GM12891 (cell line): ENCODE measurements at regions not wholly inside any gene's neighbourhood (a gene's known extent, or its start where the extent isn't known, plus 50 kb on each side); places are given as distances from the start of the nearest gene placed in this dataset.
"Not testable (repeated sequence)": the region's sequence is repeated elsewhere in the genome, so short reads cannot be mapped to it uniquely, and the experiment has no call there.

Source experiments
- DNase-seq: peaks from one replicate; pipeline ENCODE4 v3.0.0; 2011; ENCODE audit warnings: low spot score; ENCODE audit not compliant: insufficient read length
- FAIRE-seq: peaks from 2 replicates; lab custom pipeline; 2011; peaks lifted over from hg19 to GRCh38; lab: Jason Lieb, UNC
- PAX5 ChIP-seq: IDR thresholded peaks from 2 replicates; pipeline ENCODE4 v1.6.1; 2011; ENCODE audit warnings: low read length, moderate library complexity, mild to moderate bottlenecking; ENCODE audit not compliant: insufficient read depth, severe bottlenecking
- POLR2A ChIP-seq: IDR thresholded peaks from 2 replicates; pipeline ENCODE4 v1.6.1; 2011; ENCODE audit warnings: low read depth, low read length, control low read depth
- POLR2AphosphoS5 ChIP-seq: IDR thresholded peaks from 2 replicates; pipeline ENCODE4 v1.6.1; 2011; ENCODE audit warnings: low read depth, low read length, control low read depth
- POU2F2 ChIP-seq: IDR thresholded peaks from 2 replicates; pipeline ENCODE4 v1.6.1; 2011; ENCODE audit warnings: low read depth, mild to moderate bottlenecking, control low read depth, low read length, moderate library complexity
- SPI1 ChIP-seq: IDR thresholded peaks from 2 replicates; pipeline ENCODE4 v1.6.1; 2011; ENCODE audit warnings: low read depth, low read length, control low read depth
- TAF1 ChIP-seq: IDR thresholded peaks from 2 replicates; pipeline ENCODE4 v1.6.1; 2011; ENCODE audit warnings: low read depth, low read length, control low read depth

- no peak for DNase-seq
- FAIRE-seq = no peak
- TF ChIP-seq TAF1 (no peak), POU2F2 (no peak), POLR2A (no peak), POLR2AphosphoS5 (no peak), SPI1 (no peak), PAX5 (no peak)
Observed at GRCh38 chr4:14392378-14392777, 609.9 kb upstream of the CPEB2 start.

GRCh38 chr4:14396183-14396582 lies 606.1 kb upstream of the CPEB2 start:
- no peak for FAIRE-seq
- DNase-seq = no peak

GRCh38 chr4:14399848-14400247 lies 602.4 kb upstream of the CPEB2 start:
- FAIRE-seq (no peak), DNase-seq (no peak)
- no peak for TF ChIP-seq PAX5
- no peak for TF ChIP-seq SPI1
- no peak for TF ChIP-seq POLR2A
- TF ChIP-seq POLR2AphosphoS5 = no peak
- no peak for TF ChIP-seq TAF1
- no peak for TF ChIP-seq POU2F2

More at GRCh38 chr4:14396183-14396582, 606.1 kb upstream of the CPEB2 start:
- TF ChIP-seq POLR2A (no peak), SPI1 (no peak), POU2F2 (no peak), PAX5 (no peak), POLR2AphosphoS5 (no peak), TAF1 (no peak)

GRCh38 chr4:14400307-14400706 lies 602.0 kb upstream of the CPEB2 start:
- TF ChIP-seq POLR2A (no peak), PAX5 (no peak), POU2F2 (no peak), TAF1 (no peak), SPI1 (peak; percentile 40)
- FAIRE-seq (no peak), DNase-seq (no peak)

GRCh38 chr4:14403132-14403531 lies 599.1 kb upstream of the CPEB2 start:
- FAIRE-seq (no peak), DNase-seq (no peak)
- TF ChIP-seq POU2F2 (no peak), POLR2AphosphoS5 (no peak), TAF1 (no peak), POLR2A (no peak), PAX5 (no peak), SPI1 (no peak)

GRCh38 chr4:14404730-14405129 lies 597.6 kb upstream of the CPEB2 start:
- DNase-seq (no peak), FAIRE-seq (no peak)
- TF ChIP-seq PAX5 (no peak), POLR2A (no peak), POLR2AphosphoS5 (no peak), SPI1 (no peak), POU2F2 (no peak), TAF1 (no peak)

- DNase-seq (no peak), FAIRE-seq (no peak)
- TF ChIP-seq POLR2AphosphoS5 (no peak), SPI1 (no peak), PAX5 (no peak), TAF1 (no peak), POLR2A (no peak), POU2F2 (no peak)
Observed at GRCh38 chr4:14410516-14410915, 591.8 kb upstream of the CPEB2 start.

GRCh38 chr4:14415146-14415545 lies 587.1 kb upstream of the CPEB2 start:
- TF ChIP-seq POU2F2 (no peak), POLR2AphosphoS5 (no peak), POLR2A (no peak), PAX5 (no peak), SPI1 (no peak), TAF1 (no peak)
- no peak for FAIRE-seq
- no peak for DNase-seq

GRCh38 chr4:14419516-14419915 lies 582.8 kb upstream of the CPEB2 start:
- TF ChIP-seq POU2F2 (no peak), PAX5 (no peak), TAF1 (no peak), POLR2A (no peak), POLR2AphosphoS5 (no peak), SPI1 (no peak)
- no peak for FAIRE-seq
- DNase-seq = no peak

GRCh38 chr4:14426297-14426696 lies 576.0 kb upstream of the CPEB2 start:
- FAIRE-seq, DNase-seq: not testable (repeated sequence)

- TF ChIP-seq PAX5 (no peak), POLR2A (no peak), POU2F2 (no peak), SPI1 (no peak), TAF1 (no peak), POLR2AphosphoS5 (no peak)
- FAIRE-seq (no peak), DNase-seq (no peak)
Observed at GRCh38 chr4:14428125-14428524, 574.2 kb upstream of the CPEB2 start.
